A549 (cell line): ENCODE measurements at regions not wholly inside any gene's neighbourhood (a gene's known extent, or its start where the extent isn't known, plus 50 kb on each side); places are given as distances from the start of the nearest gene placed in this dataset.
A peak's percentile ranks its signal among the peaks of the same experiment; 100 is the strongest.

ENCODE experiments used
- ATAC-seq, 2 experiments: fragments of 200-7000 bp in 1 of 2; fragments of >200 bp in 1 of 2; cut with Nextera tagmentation in 1 of 2; cut with Tn5 transposase in 1 of 2; 3 replicates each; pipeline versions ENCODE4 v1.8.0 to v1.9.1; 2018 to 2020; ENCODE audit warnings: mild to moderate bottlenecking in 1 of 2, moderate library complexity in 1 of 2
- CTCF ChIA-PET: fragments of 300-600 bp; sonication (Branson Sonifier 250); formaldehyde crosslinking; extraction: SDS; loops from one replicate; lab custom pipeline; 2021; ENCODE audit warnings: antibody characterized with exemption, inconsistent platforms; lab: Yijun Ruan, JAX
- POLR2A ChIA-PET: fragments of 350-600 bp; formaldehyde crosslinking; extraction: SDS; loops from one replicate; lab custom pipeline; 2021; ENCODE audit warnings: antibody characterized with exemption, inconsistent platforms; lab: Yijun Ruan, JAX
- DNase-seq, 2 experiments: peaks; one replicate each; pipeline versions ENCODE4 v3.0.0 to v3.0.0-alpha.2; 2011 to 2016; ENCODE audit warnings: low read depth in 1 of 2, low spot score in 1 of 2
- FAIRE-seq: peaks from 2 replicates; lab custom pipeline; 2011; peaks lifted over from hg19 to GRCh38; lab: Jason Lieb, UNC
- H3K27ac ChIP-seq, 2 experiments: fragments of >200 bp; sonication (Bioruptor Twin); formaldehyde crosslinking; 3 replicates each; pipeline ENCODE4 v1.5.1; 2016 to 2017
- H3K4me1 ChIP-seq: fragments of >200 bp; sonication (Bioruptor Twin); formaldehyde crosslinking; 3 replicates; pipeline ENCODE4 v1.6.1; 2016
- H3K4me2 ChIP-seq: fragments of >200 bp; sonication (Bioruptor Twin); formaldehyde crosslinking; 3 replicates; pipeline ENCODE4 v1.6.1; 2016
- H3K4me3 ChIP-seq: fragments of >200 bp; sonication (Bioruptor Twin); formaldehyde crosslinking; 3 replicates; pipeline ENCODE4 v1.5.1; 2016
- H3K9me3 ChIP-seq: fragments of >200 bp; sonication (Bioruptor Twin); formaldehyde crosslinking; 3 replicates; pipeline ENCODE4 v1.6.1; 2016
- BHLHE40 ChIP-seq: IDR thresholded peaks from 2 replicates; pipeline ENCODE4 v1.6.1; 2012; ENCODE audit warnings: low read depth, low read length, inconsistent platforms
- E2F6 ChIP-seq: IDR thresholded peaks from 2 replicates; pipeline ENCODE4 v1.6.1; 2012; ENCODE audit warnings: low read depth, borderline replicate concordance
- EHMT2 ChIP-seq: fragments of 200-600 bp; sonication (generic); IDR thresholded peaks from 2 replicates; pipeline ENCODE4 v1.6.1; 2016; ENCODE audit warnings: antibody characterized with exemption, low read depth, mild to moderate bottlenecking, moderate library complexity
- ELK1 ChIP-seq: fragments of 150-350 bp; IDR thresholded peaks from 2 replicates; pipeline ENCODE4 v1.6.1; 2014; ENCODE audit warnings: low read depth, mild to moderate bottlenecking, low read length
- ESRRA ChIP-seq: fragments of 150-350 bp; IDR thresholded peaks from 2 replicates; pipeline ENCODE4 v1.6.1; 2014; ENCODE audit warnings: mild to moderate bottlenecking, low read length, borderline replicate concordance
- HDAC2 ChIP-seq: fragments of 200-600 bp; sonication (generic); IDR thresholded peaks from 2 replicates; pipeline ENCODE4 v1.6.1; 2016
- HES2 ChIP-seq: fragments of >200 bp; sonication (Bioruptor Twin); formaldehyde crosslinking; IDR thresholded peaks from 2 replicates; pipeline ENCODE4 v1.6.1; 2016
- JUN ChIP-seq, 2 experiments: fragments of >200 bp; sonication (Bioruptor Twin); formaldehyde crosslinking; IDR thresholded peaks; 2 replicates in 1 of 2; 3 replicates in 1 of 2; pipeline ENCODE4 v1.6.1; 2016 to 2017
- MAFK ChIP-seq: fragments of 450-650 bp; IDR thresholded peaks from 2 replicates; pipeline ENCODE4 v1.6.1; 2014; ENCODE audit not compliant: partially characterized antibody
- MAX ChIP-seq: IDR thresholded peaks from 2 replicates; pipeline ENCODE4 v1.6.1; 2012
- NFE2L2 ChIP-seq: fragments of 150-350 bp; conservative IDR thresholded peaks from 2 replicates; pipeline ENCODE4 v1.6.1; 2014; ENCODE audit warnings: low read length
- NPAS2 ChIP-seq: fragments of 250-450 bp; sonication (Bioruptor Pico); IDR thresholded peaks from 2 replicates; pipeline ENCODE4 v1.8.0; 2022; ENCODE audit warnings: mild to moderate bottlenecking, moderate library complexity, borderline replicate concordance
- PHF8 ChIP-seq: fragments of 200-600 bp; sonication (generic); IDR thresholded peaks from 2 replicates; pipeline ENCODE4 v1.6.1; 2016; ENCODE audit warnings: low read depth, mild to moderate bottlenecking, antibody characterized with exemption, moderate library complexity, borderline replicate concordance
- POLR2AphosphoS2 ChIP-seq: conservative IDR thresholded peaks from 2 replicates; pipeline ENCODE4 v1.6.1; 2012; ENCODE audit warnings: low read length, improper control_type of control experiment, inconsistent platforms
- RAD21 ChIP-seq, 2 experiments: fragments of >200 bp in 1 of 2; sonication (Bioruptor Twin) in 1 of 2; formaldehyde crosslinking in 1 of 2; IDR thresholded peaks in 1 of 2; conservative IDR thresholded peaks in 1 of 2; 2 replicates in 1 of 2; 3 replicates in 1 of 2; pipeline ENCODE4 v1.6.1; 2012 to 2018; ENCODE audit warnings: inconsistent platforms in 1 of 2
- RARB ChIP-seq: fragments of 250-450 bp; sonication (Bioruptor Pico); IDR thresholded peaks from 2 replicates; pipeline ENCODE4 v1.8.0; 2021; ENCODE audit warnings: mild to moderate bottlenecking, moderate library complexity
- RCOR1 ChIP-seq: fragments of 150-350 bp; IDR thresholded peaks from 2 replicates; pipeline ENCODE4 v1.6.1; 2014; ENCODE audit warnings: antibody characterized with exemption, low read length, low read depth
- RFX5 ChIP-seq: fragments of 450-650 bp; IDR thresholded peaks from 2 replicates; pipeline ENCODE4 v1.7.1; 2014; ENCODE audit warnings: antibody characterized with exemption, mild to moderate bottlenecking, moderate library complexity
- RNF2 ChIP-seq: fragments of 200-600 bp; sonication (generic); IDR thresholded peaks from 2 replicates; pipeline ENCODE4 v1.6.1; 2016; ENCODE audit warnings: low read depth, mild to moderate bottlenecking, antibody characterized with exemption, moderate library complexity, borderline replicate concordance
- SMC3 ChIP-seq: fragments of >200 bp; sonication (Bioruptor Twin); formaldehyde crosslinking; IDR thresholded peaks from 3 replicates; pipeline ENCODE4 v1.6.1; 2018; ENCODE audit warnings: inconsistent platforms
- TFCP2L1 ChIP-seq: fragments of 250-450 bp; sonication (Bioruptor Pico); IDR thresholded peaks from 2 replicates; pipeline ENCODE4 v1.5.0; 2021; ENCODE audit warnings: mild to moderate bottlenecking
- TP53 ChIP-seq: fragments of 250-450 bp; sonication (Bioruptor Pico); IDR thresholded peaks from 2 replicates; pipeline ENCODE4 v1.5.0; 2021; ENCODE audit warnings: mild to moderate bottlenecking, moderate library complexity
- ZFP36 ChIP-seq: fragments of 450-650 bp; IDR thresholded peaks from 2 replicates; pipeline ENCODE4 v1.6.1; 2014; ENCODE audit warnings: borderline replicate concordance; ENCODE audit not compliant: partially characterized antibody
- ZSCAN20 ChIP-seq: fragments of 250-450 bp; sonication (Bioruptor Pico); IDR thresholded peaks from 2 replicates; pipeline ENCODE4 v1.8.0; 2022; ENCODE audit warnings: mild to moderate bottlenecking, moderate library complexity
- WGBS: methylation state at CpG from one replicate; pipeline ENCODE4 v1.1.6; 2017; ENCODE audit errors: missing lambda C conversion rate; 5-methylcytosine and 5-hydroxymethylcytosine counted together

GRCh38 chr3:110774496-110775265 is 296.9 kb upstream of the NECTIN3 start:
- ChIA-PET CTCF (no interaction called here), POLR2A (no interaction called here)
- H3K4me2 ChIP-seq = no peak overlapping the region
- H3K27ac ChIP-seq = no peak overlapping the region
- TF ChIP-seq MAX (no peak), BHLHE40 (no peak), HES2 (no peak), ELK1 (no peak), JUN (IDR thresholded peaks at IDR 0.05) (no peak), ZSCAN20 (CRISPR knock-in tag) (no peak), ESRRA (no peak), MAFK (no peak), NPAS2 (CRISPR knock-in tag) (no peak)
- H3K4me3 ChIP-seq = no peak overlapping the region
- DNase-seq (no peak), FAIRE-seq (no peak), ATAC-seq (no peak)
- H3K4me1 ChIP-seq = peaks cover 12% of the 10 kb centered on the region
- WGBS = 90% methylated on average over 7 of the region's 7 CpGs
- H3K9me3 ChIP-seq = no peaks in the 10 kb centered on the region

GRCh38 chr3:110779581-110779980 is 292.0 kb upstream of the NECTIN3 start:
- CTCF ChIA-PET = interaction anchor here (0.6 kb wide), 1 partner anchor 155 kb away, joined by 3 read pairs; no protein-coding TSS in a partner anchor
- POLR2A ChIA-PET = no interaction called here
- H3K4me3 ChIP-seq = no peak overlapping the region
- DNase-seq = no peak
- no peak for ATAC-seq
- H3K4me1 ChIP-seq = no peaks in the 10 kb centered on the region
- no peak for TF ChIP-seq PHF8
- TF ChIP-seq E2F6 = no peak
- TF ChIP-seq HDAC2 = no peak
- TF ChIP-seq SMC3 = no peak
- no peak for TF ChIP-seq RFX5
- TF ChIP-seq EHMT2 = no peak
- no peak for TF ChIP-seq TFCP2L1 (CRISPR knock-in tag)
- no peak for TF ChIP-seq RARB (CRISPR knock-in tag)
- TF ChIP-seq TP53 = no peak
- no peak for TF ChIP-seq NFE2L2
- no peak for TF ChIP-seq RAD21 (conservative IDR thresholded peaks at IDR 0.05 in 1 of 2, IDR thresholded peaks at IDR 0.05 in 1 of 2)
- TF ChIP-seq POLR2AphosphoS2 = no peak
- no peak for TF ChIP-seq RCOR1
- TF ChIP-seq ZFP36 = no peak
- TF ChIP-seq RNF2 = no peak
- WGBS = 95% methylated on average over 2 of the region's 2 CpGs
- peak; percentile 46 for FAIRE-seq
- H3K4me2 ChIP-seq = no peak overlapping the region
- no peaks in the 10 kb centered on the region for H3K9me3 ChIP-seq
- H3K27ac ChIP-seq = no peak overlapping the region
